NCI-H2171 treated with DMSO at 0.1 percent for 48 hours (cell line): ENCODE measurements at regions not wholly inside any gene's neighbourhood (a gene's known extent, or its start where the extent isn't known, plus 50 kb on each side); places are given as distances from the start of the nearest gene placed in this dataset.
"Not testable (repeated sequence)": the region's sequence is repeated elsewhere in the genome, so short reads cannot be mapped to it uniquely, and the experiment has no call there.

Experiments used
- DNase-seq: peaks from one replicate; lab custom pipeline; 2025; lab: John Stamatoyannopoulos, UW

GRCh38 chr7:152949790-152950189, 190.2 kb downstream of the ACTR3B start:
- DNase-seq: no peak

GRCh38 chr7:152956006-152956405, 196.5 kb downstream of the ACTR3B start:
- peak; percentile 38 for DNase-seq

GRCh38 chr7:152959610-152960009, 200.1 kb downstream of the ACTR3B start:
- no peak for DNase-seq

DNA sequence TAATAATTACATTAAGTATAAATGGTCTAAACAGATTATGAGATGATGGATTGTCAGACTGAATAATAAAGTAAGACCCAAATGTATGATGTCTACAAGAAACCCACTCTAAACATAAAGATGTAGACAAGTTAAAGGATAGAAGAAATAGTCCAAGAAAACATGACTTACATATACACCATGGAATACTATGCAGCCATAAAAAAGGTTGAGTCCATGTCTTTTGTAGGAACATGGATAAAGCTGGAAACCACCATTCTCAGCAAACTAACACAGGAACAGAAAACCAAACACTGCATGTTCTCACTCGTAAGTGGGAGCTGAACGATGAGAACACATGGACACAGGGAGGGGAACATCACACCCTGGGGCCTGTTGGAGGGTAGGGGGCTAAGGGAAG, 202.2 kb downstream of the ACTR3B start:
- not testable (repeated sequence) for DNase-seq

DNA sequence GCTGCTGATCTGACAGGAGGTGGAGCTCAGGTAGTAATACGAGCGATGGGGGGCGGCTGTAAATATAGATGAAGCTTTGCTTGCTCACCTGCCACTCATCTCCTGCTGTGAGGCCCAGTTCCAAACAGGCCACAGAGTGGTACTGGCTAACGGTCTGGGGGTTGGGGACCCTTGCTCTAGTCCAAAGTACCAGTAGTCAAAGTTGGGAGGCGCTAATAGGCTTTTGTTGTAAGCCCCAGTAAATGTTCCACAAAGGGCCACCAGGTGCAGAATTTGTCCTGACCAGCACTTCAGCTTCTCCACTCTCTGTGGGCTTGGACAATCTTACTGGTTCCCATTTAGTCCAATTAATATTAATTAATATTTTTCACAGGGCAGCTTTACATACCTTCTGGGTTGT, 206.6 kb downstream of the ACTR3B start:
- DNase-seq: no peak

DNA sequence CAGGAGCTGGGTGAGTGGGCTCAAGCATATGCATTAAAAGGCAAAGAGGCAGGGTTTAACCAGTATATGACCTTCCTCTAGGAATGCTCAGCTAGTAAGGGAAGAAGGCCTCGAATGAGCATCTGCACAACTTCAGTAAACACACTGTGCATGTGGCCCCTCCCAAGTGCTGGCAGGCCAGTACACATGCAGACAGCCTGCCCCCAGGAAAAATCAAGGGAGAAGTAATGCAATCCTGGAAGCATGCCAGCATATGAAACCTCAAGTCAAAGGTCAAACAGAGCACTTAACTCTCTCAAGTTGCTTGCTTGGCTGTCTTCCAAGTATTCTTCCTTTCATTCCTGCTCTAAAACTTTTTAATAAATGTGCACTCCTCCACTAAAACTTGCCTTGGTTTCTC, 208.4 kb downstream of the ACTR3B start:
- peak; percentile 21 for DNase-seq

DNA sequence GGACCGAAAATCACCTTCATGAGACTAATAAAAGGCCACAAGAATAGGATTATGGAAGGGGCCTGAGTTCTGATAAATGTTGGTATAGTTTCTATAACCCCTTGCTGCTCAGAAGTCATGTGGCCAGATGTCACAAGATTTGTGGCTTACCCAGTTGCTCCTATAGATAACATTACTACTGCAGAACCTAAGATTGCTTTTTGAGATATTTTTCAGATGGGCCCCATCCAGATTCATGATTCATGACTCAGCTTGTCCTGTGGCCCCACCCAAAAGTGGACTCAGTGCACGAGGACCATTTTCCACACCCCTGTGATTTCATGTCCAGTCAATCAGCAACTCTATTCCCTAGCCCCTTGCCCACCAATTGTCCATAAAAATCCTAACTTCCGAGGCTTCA, 209.0 kb downstream of the ACTR3B start:
- no peak for DNase-seq

DNA sequence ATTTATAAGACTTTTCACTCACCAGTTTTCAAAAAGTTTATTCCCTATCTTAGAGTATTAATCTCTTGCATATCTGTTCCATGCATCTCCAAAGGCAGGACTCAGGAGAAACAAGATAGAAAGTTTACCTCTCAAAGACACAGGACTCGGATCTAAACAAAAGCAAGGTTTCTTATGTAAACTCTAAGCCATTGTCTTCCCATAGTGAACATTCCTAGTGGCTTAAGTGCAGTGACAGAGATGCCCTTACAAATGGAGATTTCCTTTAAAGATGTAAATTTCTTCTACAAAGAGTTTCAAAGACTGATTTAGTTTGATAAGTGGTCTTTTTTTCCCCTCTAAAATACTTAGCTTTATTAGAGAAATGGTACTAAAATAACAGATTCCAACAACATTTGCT, 209.8 kb downstream of the ACTR3B start:
- DNase-seq: no peak

DNA sequence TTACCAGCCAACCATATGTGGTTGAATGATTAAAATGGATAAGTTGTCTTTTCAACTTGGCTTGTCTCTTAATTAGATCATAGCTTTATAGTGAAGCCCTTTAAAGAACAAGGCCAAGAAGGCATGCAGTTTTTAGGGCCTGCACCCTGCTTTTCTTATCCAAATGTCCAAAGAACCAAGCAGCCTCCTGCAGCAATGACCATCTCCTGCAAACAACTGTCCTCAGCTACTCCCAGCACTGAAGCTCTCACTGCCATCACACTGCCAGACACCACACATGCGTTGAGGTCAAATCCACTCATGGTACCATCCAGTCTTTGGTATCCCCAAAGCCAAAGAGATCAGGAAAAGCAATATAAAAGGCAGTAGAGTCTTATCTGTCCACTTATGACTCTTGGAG, 210.3 kb downstream of the ACTR3B start:
- DNase-seq: no peak

- DNase-seq: no peak
Measured at GRCh38 chr7:152970481-152970880, 210.9 kb downstream of the ACTR3B start.

- DNase-seq: no peak
Measured at GRCh38 chr7:152974577-152974976, 215.0 kb downstream of the ACTR3B start.

DNA sequence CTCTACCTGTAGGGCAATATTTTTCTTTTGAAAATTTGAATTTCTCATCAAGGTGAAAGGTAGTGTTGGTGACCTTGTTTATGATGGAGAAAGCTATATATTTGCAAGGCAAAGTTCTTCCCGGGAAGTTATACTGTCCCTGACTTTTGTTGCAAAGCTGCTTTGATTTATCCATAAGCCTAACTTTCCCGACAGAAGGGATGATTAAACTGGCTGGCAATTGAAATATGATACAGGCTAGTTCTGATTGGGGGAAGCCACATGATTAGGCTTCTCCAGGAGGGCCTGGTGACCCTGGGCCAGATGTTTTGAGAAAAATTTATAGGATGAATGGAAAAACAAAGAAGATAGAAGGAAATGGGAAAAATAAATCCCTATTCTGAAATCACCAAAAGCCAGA, 215.5 kb downstream of the ACTR3B start:
- peak; percentile 6 for DNase-seq

- no peak for DNase-seq
Measured at GRCh38 chr7:152979376-152979775, 219.8 kb downstream of the ACTR3B start.

DNA sequence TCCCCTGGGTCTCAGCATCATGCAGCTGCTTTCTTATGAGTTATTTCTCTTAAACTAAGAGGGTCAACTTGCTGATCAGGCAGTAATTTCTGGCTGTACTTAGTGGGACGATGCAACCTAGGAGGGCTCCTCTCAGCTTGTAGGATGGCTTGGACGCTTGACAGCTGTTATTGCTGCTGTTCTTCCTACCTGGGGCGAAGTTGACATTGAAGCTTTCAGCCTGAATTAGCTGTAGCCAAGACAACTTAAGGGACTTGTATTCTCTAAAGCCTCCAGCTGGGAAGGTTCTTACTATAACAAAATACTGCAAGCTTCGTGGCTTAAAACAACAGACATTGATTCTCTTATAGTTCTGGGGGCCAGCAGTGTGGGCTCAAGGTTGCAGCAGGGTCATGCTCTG, 224.9 kb downstream of the ACTR3B start:
- DNase-seq: no peak

- DNase-seq: no peak
Measured at GRCh38 chr7:152986376-152986775, 226.8 kb downstream of the ACTR3B start.

DNA sequence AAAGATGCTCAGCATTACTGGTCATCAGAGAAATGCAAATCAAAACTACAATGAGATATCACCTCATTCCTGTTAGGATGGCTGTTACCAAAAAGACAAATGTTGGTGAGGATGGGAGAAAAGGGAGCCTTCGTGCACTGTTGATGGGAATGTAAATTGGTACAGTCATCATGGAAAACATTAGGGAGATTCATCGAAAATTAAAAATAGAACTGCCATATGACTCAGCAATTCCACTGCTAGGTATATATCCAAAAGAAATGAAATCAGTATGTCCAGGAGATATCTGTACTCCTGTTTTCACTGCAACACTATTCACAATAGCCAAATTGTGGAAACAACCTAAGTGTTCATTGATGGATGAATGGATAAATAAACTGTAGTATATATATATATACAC, 228.1 kb downstream of the ACTR3B start:
- DNase-seq: no peak

GRCh38 chr7:152989889-152990380, 230.4 kb downstream of the ACTR3B start:
- peak; percentile 43 for DNase-seq

DNA sequence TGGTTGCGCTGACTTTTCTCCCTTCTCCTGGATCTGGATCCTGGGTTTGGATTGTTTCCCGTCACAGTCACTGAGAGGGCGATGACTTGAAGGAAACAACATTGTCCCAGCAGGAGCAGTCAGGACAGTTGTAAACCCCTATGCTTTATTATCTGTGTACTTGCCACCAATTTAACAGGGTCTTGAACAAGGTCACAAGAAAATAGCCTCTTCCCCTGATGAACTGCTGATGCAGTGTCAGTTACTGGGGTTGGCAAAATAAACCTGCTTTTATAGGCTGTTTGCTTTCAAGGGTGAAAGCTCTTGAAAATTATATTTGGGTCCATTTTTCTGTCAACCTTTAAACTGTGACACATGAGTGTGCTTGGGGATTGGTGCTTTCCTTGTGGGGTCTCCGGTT, 238.9 kb downstream of the ACTR3B start:
- DNase-seq: no peak

DNA sequence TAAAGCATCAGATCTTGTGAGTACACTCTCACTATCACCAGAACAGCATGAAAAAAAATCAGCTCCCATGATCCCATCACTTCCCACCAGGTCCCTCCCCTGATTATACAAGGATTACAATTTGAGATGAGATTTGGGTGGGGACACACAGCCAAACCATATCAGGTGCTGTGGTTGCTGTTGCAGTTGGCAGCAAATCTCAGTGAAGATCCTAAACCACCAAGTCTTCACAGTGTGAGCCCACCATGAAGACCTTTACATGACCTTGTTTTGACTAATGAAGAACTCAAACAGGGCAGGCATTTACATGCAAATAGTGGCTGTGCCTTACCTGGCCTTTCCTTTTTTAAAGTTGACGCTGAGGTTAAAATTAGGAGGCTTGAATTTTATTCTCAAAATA, 242.6 kb downstream of the ACTR3B start:
- DNase-seq: no peak

DNA sequence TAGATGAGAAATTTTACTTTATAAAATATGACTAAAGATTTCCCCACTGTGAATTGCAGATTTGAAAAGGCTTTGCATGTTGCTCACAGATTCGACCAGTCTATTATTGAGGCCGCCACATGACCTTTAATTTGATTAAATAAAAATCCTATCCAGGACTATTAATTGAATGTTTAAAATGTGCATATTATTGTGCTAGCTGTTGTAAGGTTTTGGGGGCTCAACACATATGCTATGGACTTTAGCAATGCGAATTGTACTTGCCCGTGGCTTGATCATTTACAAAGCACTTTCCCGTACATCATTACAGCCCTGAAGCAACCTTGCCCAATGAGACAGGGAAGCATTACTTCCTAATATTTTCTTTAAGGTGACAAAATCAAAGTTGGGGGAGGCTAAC, 243.0 kb downstream of the ACTR3B start:
- no peak for DNase-seq

DNA sequence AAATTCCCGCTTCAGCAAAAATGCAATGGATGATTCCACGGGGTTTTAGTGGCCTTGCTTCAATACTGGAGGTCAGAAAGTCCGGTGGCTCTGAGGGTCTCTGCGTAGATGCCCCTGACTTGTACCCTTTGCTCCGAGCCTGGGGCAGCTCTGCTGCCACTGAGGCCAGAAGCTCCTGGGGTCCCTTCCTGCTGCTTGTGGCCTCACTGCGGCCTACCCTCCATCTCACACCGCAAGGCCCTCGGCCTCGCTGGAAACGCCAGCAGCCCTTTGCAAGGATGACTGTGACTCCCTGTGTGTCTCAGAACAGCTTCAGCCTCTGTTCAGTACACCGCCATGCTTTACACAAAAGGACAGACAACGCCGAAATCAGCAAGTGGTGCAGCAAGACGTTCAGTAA, 244.8 kb downstream of the ACTR3B start:
- no peak for DNase-seq

- DNase-seq: no peak
Measured at GRCh38 chr7:153005750-153006435, 246.3 kb downstream of the ACTR3B start.

GRCh38 chr7:153006452-153006851, 246.9 kb downstream of the ACTR3B start:
- DNase-seq: no peak

- DNase-seq: no peak
Measured at GRCh38 chr7:153006911-153007310, 247.4 kb downstream of the ACTR3B start.
